ENCODE measurements at regions not wholly inside any gene's neighbourhood (a gene's known extent, or its start where the extent isn't known, plus 50 kb on each side); places are given as distances from the start of the nearest gene placed in this dataset.

DNA sequence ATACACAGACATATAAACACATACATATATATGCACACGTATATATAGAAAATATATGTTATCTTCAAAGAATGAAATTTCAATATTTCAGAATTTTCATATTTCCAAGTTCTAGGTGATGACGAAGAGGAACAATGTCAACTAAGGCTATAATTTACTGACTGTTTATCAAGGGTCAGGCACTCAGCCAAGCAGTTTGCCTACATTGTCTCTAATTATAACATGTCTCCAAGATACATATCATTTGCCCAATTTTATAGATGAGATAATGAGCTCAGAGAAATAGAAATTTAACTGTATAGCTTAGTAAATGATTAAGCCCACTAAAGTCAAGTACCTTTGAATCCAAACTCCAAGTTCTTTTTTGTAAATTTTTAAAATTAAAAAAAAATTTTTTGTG is 99.9 kb upstream of the PLSCR4 start:
- Histone ChIP-seq H3K4me3 (ENCODE audit: insufficient read depth, low read length) (no peak overlapping the region), H3K27ac (ENCODE audit: low read depth, low read length) (no peak overlapping the region), H3K36me3 (ENCODE audit: insufficient read depth, low read length) (no peaks in the 10 kb centered on the region), H3K79me2 (ENCODE audit: insufficient read depth, low read length) (no peaks in the 10 kb centered on the region), H3K9me3 (ENCODE audit: low read depth, low read length) (no peaks in the 10 kb centered on the region), H3K4me1 (ENCODE audit: insufficient read depth, low read length) (no peaks in the 10 kb centered on the region), H3K27me3 (ENCODE audit: insufficient read depth, low read length) (no peaks in the 10 kb centered on the region), H2AFZ (ENCODE audit: low read length) (no peak overlapping the region), H4K20me1 (ENCODE audit: insufficient read depth, low read length) (no peaks in the 10 kb centered on the region), H3K4me2 (ENCODE audit: insufficient read depth, low read length) (no peak overlapping the region)
- TF ChIP-seq, protein P1, sequence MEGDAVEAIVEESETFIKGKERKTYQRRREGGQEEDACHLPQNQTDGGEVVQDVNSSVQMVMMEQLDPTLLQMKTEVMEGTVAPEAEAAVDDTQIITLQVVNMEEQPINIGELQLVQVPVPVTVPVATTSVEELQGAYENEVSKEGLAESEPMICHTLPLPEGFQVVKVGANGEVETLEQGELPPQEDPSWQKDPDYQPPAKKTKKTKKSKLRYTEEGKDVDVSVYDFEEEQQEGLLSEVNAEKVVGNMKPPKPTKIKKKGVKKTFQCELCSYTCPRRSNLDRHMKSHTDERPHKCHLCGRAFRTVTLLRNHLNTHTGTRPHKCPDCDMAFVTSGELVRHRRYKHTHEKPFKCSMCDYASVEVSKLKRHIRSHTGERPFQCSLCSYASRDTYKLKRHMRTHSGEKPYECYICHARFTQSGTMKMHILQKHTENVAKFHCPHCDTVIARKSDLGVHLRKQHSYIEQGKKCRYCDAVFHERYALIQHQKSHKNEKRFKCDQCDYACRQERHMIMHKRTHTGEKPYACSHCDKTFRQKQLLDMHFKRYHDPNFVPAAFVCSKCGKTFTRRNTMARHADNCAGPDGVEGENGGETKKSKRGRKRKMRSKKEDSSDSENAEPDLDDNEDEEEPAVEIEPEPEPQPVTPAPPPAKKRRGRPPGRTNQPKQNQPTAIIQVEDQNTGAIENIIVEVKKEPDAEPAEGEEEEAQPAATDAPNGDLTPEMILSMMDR (IDR thresholded peaks at IDR 0.05; ENCODE audit: extremely low read depth, low read depth, low read length) = no peak
- DNase-seq (ENCODE audit: insufficient read length, low spot score, missing footprints) = no peak

DNA sequence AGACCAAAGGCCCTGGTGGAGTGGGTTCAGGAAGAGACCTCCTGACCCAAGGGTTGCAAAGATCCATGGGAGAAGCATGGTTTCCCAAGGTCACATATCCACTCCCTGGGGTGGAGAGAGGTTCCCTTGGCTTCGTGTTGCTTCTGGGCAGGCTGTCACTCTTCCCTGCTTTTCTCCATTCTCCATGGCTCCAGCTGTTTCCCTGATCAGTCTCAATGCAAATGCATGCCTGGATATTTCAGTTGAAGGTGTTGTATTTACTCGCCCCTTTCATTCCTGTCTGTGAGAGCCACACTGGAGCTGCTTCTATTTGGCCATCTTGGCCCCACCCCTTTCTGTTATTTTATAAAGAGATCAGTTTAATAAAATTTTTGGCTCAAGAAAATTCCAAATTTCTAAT is 95.0 kb upstream of the PLSCR4 start:
- H2AFZ ChIP-seq (ENCODE audit: low read length) = no peak overlapping the region
- H3K4me1 ChIP-seq (ENCODE audit: insufficient read depth, low read length) = no peaks in the 10 kb centered on the region
- DNase-seq (ENCODE audit: insufficient read length, low spot score, missing footprints) = no peak
- no peak overlapping the region for H3K4me3 ChIP-seq (ENCODE audit: insufficient read depth, low read length)
- TF ChIP-seq, protein P1 (IDR thresholded peaks at IDR 0.05; ENCODE audit: extremely low read depth, low read depth, low read length) = no peak
- no peaks in the 10 kb centered on the region for H4K20me1 ChIP-seq (ENCODE audit: insufficient read depth, low read length)
- H3K36me3 ChIP-seq (ENCODE audit: insufficient read depth, low read length) = no peaks in the 10 kb centered on the region
- H3K27me3 ChIP-seq (ENCODE audit: insufficient read depth, low read length) = no peaks in the 10 kb centered on the region
- H3K27ac ChIP-seq (ENCODE audit: low read depth, low read length) = no peak overlapping the region
- H3K79me2 ChIP-seq (ENCODE audit: insufficient read depth, low read length) = no peaks in the 10 kb centered on the region
- H3K9me3 ChIP-seq (ENCODE audit: low read depth, low read length) = no peaks in the 10 kb centered on the region
- H3K4me2 ChIP-seq (ENCODE audit: insufficient read depth, low read length) = no peak overlapping the region

DNA sequence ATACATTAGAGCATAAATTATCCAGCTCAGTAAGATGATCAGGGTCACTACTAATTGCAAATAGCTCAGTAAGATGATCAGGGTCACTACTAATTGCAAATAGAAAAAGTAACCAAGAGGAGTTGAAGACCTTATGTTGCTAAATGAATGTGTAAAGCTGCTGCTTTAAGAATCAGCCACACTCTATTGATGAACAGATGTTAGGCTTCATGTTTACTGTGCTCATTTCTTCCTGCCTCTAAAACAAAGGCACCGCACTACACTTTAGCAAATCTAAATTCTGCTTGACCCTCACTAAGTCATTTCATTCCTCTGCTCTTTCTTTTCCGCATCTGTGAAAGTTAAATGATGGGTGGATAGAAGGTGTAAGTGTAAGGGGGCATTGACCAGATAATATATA is 92.6 kb upstream of the PLSCR4 start:
- Histone ChIP-seq H2AFZ (ENCODE audit: low read length) (no peak overlapping the region), H4K20me1 (ENCODE audit: insufficient read depth, low read length) (no peaks in the 10 kb centered on the region)
- no peak for DNase-seq (ENCODE audit: insufficient read length, low spot score, missing footprints)

DNA sequence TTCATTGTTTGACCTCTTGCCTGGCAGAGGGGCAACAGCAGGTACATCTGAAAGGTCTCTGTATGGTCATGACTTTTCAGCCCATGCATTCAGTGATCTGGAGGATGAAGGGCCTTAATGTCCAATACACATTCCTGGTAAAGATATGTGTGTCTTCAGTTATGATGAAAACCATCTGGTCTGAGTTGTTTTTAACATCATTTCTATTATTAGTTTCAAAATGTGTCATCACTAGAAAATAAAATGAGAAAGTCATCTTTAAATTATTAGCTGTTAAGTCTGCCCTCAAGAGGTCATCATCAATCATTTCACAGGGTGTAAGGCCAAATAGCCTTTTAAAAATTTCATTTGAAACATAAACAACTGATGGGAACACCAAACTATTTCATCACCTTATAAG is 92.1 kb upstream of the PLSCR4 start:
- Histone ChIP-seq H3K36me3 (ENCODE audit: insufficient read depth, low read length) (no peaks in the 10 kb centered on the region), H2AFZ (ENCODE audit: low read length) (no peak overlapping the region), H3K27me3 (ENCODE audit: insufficient read depth, low read length) (no peaks in the 10 kb centered on the region), H3K4me3 (ENCODE audit: insufficient read depth, low read length) (no peak overlapping the region), H3K9me3 (ENCODE audit: low read depth, low read length) (no peaks in the 10 kb centered on the region), H3K27ac (ENCODE audit: low read depth, low read length) (no peak overlapping the region), H3K4me1 (ENCODE audit: insufficient read depth, low read length) (no peaks in the 10 kb centered on the region), H3K4me2 (ENCODE audit: insufficient read depth, low read length) (no peak overlapping the region), H4K20me1 (ENCODE audit: insufficient read depth, low read length) (no peaks in the 10 kb centered on the region), H3K79me2 (ENCODE audit: insufficient read depth, low read length) (no peaks in the 10 kb centered on the region)
- TF ChIP-seq, protein P1 (IDR thresholded peaks at IDR 0.05; ENCODE audit: extremely low read depth, low read depth, low read length) = no peak
- DNase-seq (ENCODE audit: insufficient read length, low spot score, missing footprints) = peak; percentile 46

More for the DNA sequence above, 92.6 kb upstream of the PLSCR4 start:
- H3K9me3 ChIP-seq (ENCODE audit: low read depth, low read length) = no peaks in the 10 kb centered on the region
- H3K27ac ChIP-seq (ENCODE audit: low read depth, low read length) = no peak overlapping the region
- H3K27me3 ChIP-seq (ENCODE audit: insufficient read depth, low read length) = no peaks in the 10 kb centered on the region
- TF ChIP-seq, protein P1 (IDR thresholded peaks at IDR 0.05; ENCODE audit: extremely low read depth, low read depth, low read length) = no peak
- no peaks in the 10 kb centered on the region for H3K4me1 ChIP-seq (ENCODE audit: insufficient read depth, low read length)
- no peaks in the 10 kb centered on the region for H3K36me3 ChIP-seq (ENCODE audit: insufficient read depth, low read length)
- H3K79me2 ChIP-seq (ENCODE audit: insufficient read depth, low read length) = no peaks in the 10 kb centered on the region
- no peak overlapping the region for H3K4me3 ChIP-seq (ENCODE audit: insufficient read depth, low read length)
- no peak overlapping the region for H3K4me2 ChIP-seq (ENCODE audit: insufficient read depth, low read length)
